Vagina (tissue), 2 donors: ENCODE measurements at regions not wholly inside any gene's neighbourhood (a gene's known extent, or its start where the extent isn't known, plus 50 kb on each side); places are given as distances from the start of the nearest gene placed in this dataset.
"Not testable (repeated sequence)": the region's sequence is repeated elsewhere in the genome, so short reads cannot be mapped to it uniquely, and the experiment has no call there.

Source experiments
- DNase-seq, 2 donors: peaks; one replicate each; pipeline ENCODE4 v3.0.0-alpha.2; 2017; ENCODE audit errors: extremely low spot score in 2 of 2
- H3K27ac ChIP-seq: fragments of 200-600 bp; sonication (generic); one replicate; pipeline ENCODE4 v1.5.1; 2019
- H3K27me3 ChIP-seq: fragments of 200-600 bp; sonication (generic); one replicate; pipeline ENCODE4 v1.5.1; 2019
- H3K36me3 ChIP-seq, 2 donors: fragments of 200-600 bp; sonication (generic); one replicate each; pipeline ENCODE4 v1.5.1; 2017 to 2019
- H3K4me1 ChIP-seq: fragments of 200-600 bp; sonication (generic); one replicate; pipeline ENCODE4 v1.5.1; 2019
- H3K4me3 ChIP-seq, 2 donors: fragments of 200-600 bp; sonication (generic); 1 replicate in 1 of 2; 2 replicates in 1 of 2; pipeline ENCODE4 v1.5.1; 2016 to 2019
- H3K9me3 ChIP-seq: fragments of 200-600 bp; sonication (generic); one replicate; pipeline ENCODE4 v1.5.1; 2019
- POLR2A ChIP-seq, 2 donors: fragments of 450-650 bp; IDR thresholded peaks; one replicate each; pipeline ENCODE4 v1.6.1; 2017; ENCODE audit warnings: antibody characterized with exemption in 2 of 2, mild to moderate bottlenecking in 2 of 2, moderate library complexity in 2 of 2
- POLR2AphosphoS5 ChIP-seq, 2 donors: sonication (generic); formaldehyde crosslinking; IDR thresholded peaks; one replicate each; pipeline ENCODE4 v1.9.0; 2017; ENCODE audit warnings: antibody characterized with exemption in 2 of 2, mild to moderate bottlenecking in 2 of 2, low read depth in 1 of 2; ENCODE audit not compliant: insufficient read depth in 1 of 2
- intact Hi-C: fragments of 100-400 bp; cut with DNase I; formaldehyde crosslinking; loops from one replicate; pipeline ENCODE4 v1.15.1; 2023
- TF ChIP-seq, protein P1 (sequence below), 3 experiments: fragments of 450-650 bp in 2 of 3; fragments of 200-600 bp in 1 of 3; sonication (generic) in 1 of 3; IDR thresholded peaks; one replicate each; pipeline ENCODE4 v1.5.1; 2017 to 2019; ENCODE audit warnings: antibody characterized with exemption in 3 of 3, mild to moderate bottlenecking in 2 of 3, moderate library complexity in 2 of 3

DNA sequence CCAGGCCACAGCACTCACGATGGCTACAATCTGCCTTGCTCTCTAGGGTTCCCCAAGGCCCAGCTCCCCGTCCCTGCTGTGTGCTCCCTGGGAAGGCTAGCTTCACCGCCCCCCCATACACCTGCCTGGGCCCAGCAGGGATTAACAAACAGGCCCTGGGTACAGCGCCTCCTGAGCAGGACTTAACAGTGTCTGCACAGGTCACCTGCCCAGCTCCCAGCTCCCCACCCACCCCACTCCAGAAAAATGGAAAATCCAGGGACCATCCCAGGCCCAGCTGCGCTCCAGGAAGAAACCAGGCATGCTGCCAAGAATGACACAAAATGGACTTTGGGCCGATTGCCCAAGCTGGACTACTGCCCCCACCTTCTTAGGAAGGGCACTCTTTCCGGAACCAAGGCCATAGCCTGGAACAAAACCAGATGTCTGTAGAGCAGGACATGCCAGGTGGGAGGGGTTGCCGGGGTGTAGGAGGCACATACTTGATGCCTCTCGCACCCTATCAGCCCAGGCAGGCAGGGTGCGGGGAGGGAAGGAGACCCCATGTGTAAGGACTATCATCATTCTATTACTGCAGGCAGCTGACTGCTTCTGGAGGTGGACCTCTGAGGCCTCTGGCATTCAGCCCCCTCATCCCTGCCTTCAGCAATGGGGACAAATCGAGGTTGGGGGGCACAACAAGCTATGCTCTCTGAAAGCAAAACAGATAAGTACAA is 104.9 kb downstream of the SNX5 start:
- intact Hi-C loops = no loop called here
- no peak for TF ChIP-seq POLR2AphosphoS5 (IDR thresholded peaks at IDR 0.05; ENCODE audit: insufficient read depth in 1 of 2, low read depth in 1 of 2)
- H3K36me3 ChIP-seq = no peaks in the 10 kb centered on the region
- H3K4me3 ChIP-seq = no peak overlapping the region
- H3K27me3 ChIP-seq = no peaks in the 10 kb centered on the region
- H3K9me3 ChIP-seq = no peaks in the 10 kb centered on the region
- no peak overlapping the region for H3K27ac ChIP-seq
- H3K4me1 ChIP-seq = peaks cover 16% of the 10 kb centered on the region
- DNase-seq = no peak

DNA sequence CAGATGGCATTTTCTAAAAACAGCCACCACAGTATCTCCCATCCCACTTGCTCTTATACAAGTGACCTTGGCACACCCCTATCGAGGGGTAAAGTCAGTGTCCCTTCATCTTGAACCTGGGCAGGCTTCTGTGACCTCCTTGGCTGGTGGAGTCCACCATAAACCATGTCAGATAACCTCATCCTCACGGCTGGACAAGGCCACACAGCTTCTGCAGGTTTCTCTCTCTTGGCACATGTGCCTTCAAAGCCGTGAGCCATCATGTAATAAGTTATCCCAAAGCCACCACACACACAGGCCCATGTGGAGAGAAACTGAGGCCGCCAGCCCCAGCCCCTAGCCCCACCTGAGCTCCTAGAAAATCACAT is 105.4 kb downstream of the SNX5 start:
- no peak overlapping the region for H3K4me3 ChIP-seq
- H3K4me1 ChIP-seq = peaks cover 16% of the 10 kb centered on the region
- no peaks in the 10 kb centered on the region for H3K27me3 ChIP-seq
- no peaks in the 10 kb centered on the region for H3K9me3 ChIP-seq
- no peak overlapping the region for H3K27ac ChIP-seq
- TF ChIP-seq POLR2A (IDR thresholded peaks at IDR 0.05) (no peak), POLR2AphosphoS5 (IDR thresholded peaks at IDR 0.05; ENCODE audit: insufficient read depth in 1 of 2, low read depth in 1 of 2) (no peak)
- TF ChIP-seq, protein P1, sequence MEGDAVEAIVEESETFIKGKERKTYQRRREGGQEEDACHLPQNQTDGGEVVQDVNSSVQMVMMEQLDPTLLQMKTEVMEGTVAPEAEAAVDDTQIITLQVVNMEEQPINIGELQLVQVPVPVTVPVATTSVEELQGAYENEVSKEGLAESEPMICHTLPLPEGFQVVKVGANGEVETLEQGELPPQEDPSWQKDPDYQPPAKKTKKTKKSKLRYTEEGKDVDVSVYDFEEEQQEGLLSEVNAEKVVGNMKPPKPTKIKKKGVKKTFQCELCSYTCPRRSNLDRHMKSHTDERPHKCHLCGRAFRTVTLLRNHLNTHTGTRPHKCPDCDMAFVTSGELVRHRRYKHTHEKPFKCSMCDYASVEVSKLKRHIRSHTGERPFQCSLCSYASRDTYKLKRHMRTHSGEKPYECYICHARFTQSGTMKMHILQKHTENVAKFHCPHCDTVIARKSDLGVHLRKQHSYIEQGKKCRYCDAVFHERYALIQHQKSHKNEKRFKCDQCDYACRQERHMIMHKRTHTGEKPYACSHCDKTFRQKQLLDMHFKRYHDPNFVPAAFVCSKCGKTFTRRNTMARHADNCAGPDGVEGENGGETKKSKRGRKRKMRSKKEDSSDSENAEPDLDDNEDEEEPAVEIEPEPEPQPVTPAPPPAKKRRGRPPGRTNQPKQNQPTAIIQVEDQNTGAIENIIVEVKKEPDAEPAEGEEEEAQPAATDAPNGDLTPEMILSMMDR (IDR thresholded peaks at IDR 0.05) = no peak
- DNase-seq = no peak
- intact Hi-C loops = no loop called here
- no peaks in the 10 kb centered on the region for H3K36me3 ChIP-seq

DNA sequence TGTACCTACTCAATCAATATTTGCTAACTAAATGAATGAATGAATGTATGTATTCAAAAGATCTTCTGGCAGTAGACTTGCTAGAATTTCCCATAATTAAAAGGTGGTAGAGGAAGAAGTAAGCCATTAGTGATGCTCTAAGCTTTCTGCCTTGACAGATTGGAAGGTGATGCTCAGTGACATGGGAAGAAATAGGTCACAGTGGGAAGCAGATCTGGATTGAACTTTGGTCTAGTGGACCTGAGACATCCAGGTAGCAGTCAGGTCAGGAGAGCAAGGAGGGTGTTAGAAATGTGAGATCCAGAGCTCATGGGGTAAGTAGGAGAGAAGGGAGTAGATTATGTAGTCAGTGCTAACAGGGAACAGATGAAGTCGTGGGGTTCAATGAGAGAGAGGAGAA is 106.4 kb downstream of the SNX5 start:
- H3K9me3 ChIP-seq = no peaks in the 10 kb centered on the region

DNA sequence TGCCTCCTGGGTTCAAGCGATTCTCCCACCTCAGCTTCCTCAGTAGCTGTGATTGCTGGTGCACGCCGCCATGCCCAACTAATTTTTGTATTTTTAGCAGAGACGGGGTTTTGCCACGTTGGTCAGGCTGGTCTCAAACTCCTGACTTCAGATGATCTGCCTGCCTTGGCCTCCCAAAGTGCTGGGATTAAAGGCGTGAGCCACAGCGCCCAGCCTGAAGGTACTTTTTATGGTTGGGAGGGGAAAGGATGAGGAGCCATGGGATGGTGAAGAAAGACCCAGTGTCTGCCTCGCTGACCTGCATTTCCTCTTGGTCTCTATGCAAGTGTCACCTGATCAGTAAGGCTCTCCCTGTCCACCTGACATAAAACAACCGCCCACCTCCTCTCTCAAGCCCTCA is 107.0 kb downstream of the SNX5 start:
- H3K4me3 ChIP-seq, H3K27me3 ChIP-seq, H3K27ac ChIP-seq, H3K36me3 ChIP-seq, H3K9me3 ChIP-seq, DNase-seq, intact Hi-C loops, H3K4me1 ChIP-seq: not testable (repeated sequence)

More for the DNA sequence above, 106.4 kb downstream of the SNX5 start:
- H3K4me1 ChIP-seq = peaks cover 12% of the 10 kb centered on the region
- no peak for DNase-seq
- no peak overlapping the region for H3K4me3 ChIP-seq
- H3K36me3 ChIP-seq = no peaks in the 10 kb centered on the region
- TF ChIP-seq, protein P1 (IDR thresholded peaks at IDR 0.05) = no peak
- intact Hi-C loops = no loop called here
- H3K27me3 ChIP-seq = no peaks in the 10 kb centered on the region
- H3K27ac ChIP-seq = no peak overlapping the region

DNA sequence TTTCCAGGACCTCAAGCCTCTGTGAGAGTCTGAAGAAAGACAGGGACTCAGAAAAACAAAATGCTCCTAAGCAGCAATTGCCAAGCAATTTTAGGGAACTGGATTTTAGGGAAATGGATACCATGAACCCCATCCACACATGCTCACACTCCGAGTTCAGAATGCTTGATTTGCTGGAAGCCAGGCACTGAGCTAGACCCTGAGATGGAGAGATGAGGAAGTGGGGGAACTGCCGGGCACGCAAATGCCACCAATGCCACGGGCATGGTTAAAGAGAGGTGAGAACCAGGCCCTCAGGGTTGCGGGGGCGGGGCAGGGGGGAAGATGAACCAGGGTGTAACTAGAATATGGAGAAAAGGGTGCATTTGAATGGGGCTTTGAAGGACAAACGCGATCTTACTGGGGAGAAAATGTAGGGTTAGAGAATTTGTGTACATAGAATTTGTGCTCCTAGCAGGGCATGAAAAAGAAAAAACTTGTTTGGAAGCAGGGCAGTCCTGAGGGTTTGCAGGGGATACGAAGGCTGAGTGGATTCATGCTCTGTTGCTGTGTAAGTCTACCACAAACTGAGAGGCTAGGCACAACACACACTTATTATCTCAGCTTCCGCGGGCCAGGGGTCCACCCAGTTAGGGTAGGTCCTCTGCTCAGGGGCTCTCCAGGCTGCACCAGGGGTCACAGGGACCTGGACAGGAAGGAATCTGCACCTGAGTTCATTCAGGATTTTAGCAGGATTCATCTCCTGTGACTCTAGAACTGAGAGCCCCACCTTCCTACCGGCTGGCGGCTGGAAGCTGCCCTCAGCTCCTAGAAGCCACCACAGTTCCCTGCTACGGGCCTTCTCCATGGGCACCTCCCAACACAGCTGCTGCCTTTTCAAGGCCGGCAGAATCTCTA is 108.0 kb downstream of the SNX5 start:
- Histone ChIP-seq H3K27me3 (no peaks in the 10 kb centered on the region), H3K4me1 (peaks cover 5% of the 10 kb centered on the region), H3K36me3 (no peaks in the 10 kb centered on the region), H3K9me3 (no peaks in the 10 kb centered on the region), H3K4me3 (no peak overlapping the region), H3K27ac (no peak overlapping the region)
- intact Hi-C loops = no loop called here
- DNase-seq = no peak
- TF ChIP-seq POLR2AphosphoS5 (IDR thresholded peaks at IDR 0.05; ENCODE audit: insufficient read depth in 1 of 2, low read depth in 1 of 2) = no peak
- no peak for TF ChIP-seq POLR2A (IDR thresholded peaks at IDR 0.05)
- TF ChIP-seq, protein P1 (IDR thresholded peaks at IDR 0.05) = no peak

DNA sequence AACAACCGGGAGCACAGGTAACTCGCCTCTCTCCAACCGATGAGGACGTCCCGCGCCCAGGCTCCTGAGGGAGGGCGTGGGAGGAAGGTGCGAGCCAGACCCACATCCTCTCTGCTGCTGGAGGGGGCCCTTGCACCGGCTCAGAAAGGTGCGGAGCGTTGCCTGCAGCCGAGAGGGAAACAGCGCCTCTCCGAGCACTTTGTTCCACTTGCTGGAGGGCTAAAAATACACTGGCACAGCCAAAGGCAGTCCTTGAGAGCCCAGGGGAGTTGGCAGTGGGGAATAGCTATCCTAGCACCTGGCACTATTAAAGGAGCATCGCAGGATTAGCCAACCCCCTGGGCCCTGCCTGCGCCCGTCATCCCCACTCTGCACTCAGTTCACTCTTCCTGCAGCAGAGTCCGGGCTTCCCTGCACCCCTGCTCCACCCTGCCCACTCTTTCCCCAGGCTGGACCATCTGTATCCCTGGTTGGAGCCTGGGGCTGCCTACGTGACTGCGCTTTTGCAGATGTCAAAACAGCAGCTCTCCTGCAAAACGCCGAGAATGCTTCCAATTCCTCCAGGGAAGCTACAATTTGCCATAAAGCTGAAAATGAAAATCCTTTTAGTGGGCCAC is 108.9 kb downstream of the SNX5 start:
- H3K36me3 ChIP-seq = no peaks in the 10 kb centered on the region
- no peaks in the 10 kb centered on the region for H3K9me3 ChIP-seq
- no peaks in the 10 kb centered on the region for H3K27me3 ChIP-seq
- H3K4me1 ChIP-seq = peaks cover 5% of the 10 kb centered on the region
- TF ChIP-seq POLR2A (IDR thresholded peaks at IDR 0.05) (no peak), POLR2AphosphoS5 (IDR thresholded peaks at IDR 0.05; ENCODE audit: insufficient read depth in 1 of 2, low read depth in 1 of 2) (no peak)
- TF ChIP-seq, protein P1 (IDR thresholded peaks at IDR 0.05) = no peak
- intact Hi-C loops = no loop called here
- H3K27ac ChIP-seq = no peak overlapping the region
- DNase-seq = no peak
- H3K4me3 ChIP-seq = no peak overlapping the region
